DND-41 (cell line): ENCODE measurements at regions not wholly inside any gene's neighbourhood (a gene's known extent, or its start where the extent isn't known, plus 50 kb on each side); places are given as distances from the start of the nearest gene placed in this dataset.

ENCODE experiments used
- ATAC-seq: fragments of 200-7000 bp; cut with Tn5 transposase; 3 replicates; pipeline ENCODE4 v1.9.1; 2021; ENCODE audit warnings: low read depth; ENCODE audit not compliant: insufficient read depth
- DNase-seq: peaks from one replicate; pipeline ENCODE4 v3.0.0-alpha.2; 2020
- H2AFZ ChIP-seq: 2 replicates; pipeline ENCODE4 v1.6.0; 2012; ENCODE audit warnings: low read depth, low read length
- H3K27ac ChIP-seq: 2 replicates; pipeline ENCODE4 v1.5.1; 2012; ENCODE audit warnings: low read length, inconsistent platforms
- H3K27me3 ChIP-seq: fragments of 200-600 bp; sonication (generic); 2 replicates; pipeline ENCODE4 v1.6.0; 2012; ENCODE audit warnings: low read length, mild to moderate bottlenecking, inconsistent platforms; ENCODE audit not compliant: insufficient read depth, poor library complexity
- H3K36me3 ChIP-seq: 2 replicates; pipeline ENCODE4 v1.5.1; 2012; ENCODE audit warnings: low read length, inconsistent platforms; ENCODE audit not compliant: insufficient read depth
- H3K4me1 ChIP-seq: 2 replicates; pipeline ENCODE4 v1.5.1; 2012; ENCODE audit warnings: mild to moderate bottlenecking, low read length; ENCODE audit not compliant: insufficient read depth
- H3K4me2 ChIP-seq: 2 replicates; pipeline ENCODE4 v1.6.0; 2012; ENCODE audit warnings: mild to moderate bottlenecking, moderate library complexity, low read length, inconsistent platforms; ENCODE audit not compliant: insufficient read depth
- H3K4me3 ChIP-seq, 2 experiments: fragments of 200-600 bp in 1 of 2; shearing (Covaris generic) in 1 of 2; 2 replicates each; pipeline ENCODE4 v1.5.1; 2012 to 2016; ENCODE audit warnings: inconsistent platforms in 2 of 2, low read length in 2 of 2, mild to moderate bottlenecking in 2 of 2, low read depth in 1 of 2, moderate library complexity in 1 of 2
- H3K79me2 ChIP-seq: 2 replicates; pipeline ENCODE4 v1.6.0; 2012; ENCODE audit warnings: low read length, inconsistent platforms; ENCODE audit not compliant: insufficient read depth
- H3K9ac ChIP-seq: 2 replicates; pipeline ENCODE4 v1.6.0; 2012; ENCODE audit warnings: low read depth, mild to moderate bottlenecking, inconsistent platforms, low read length, moderate library complexity
- H3K9me3 ChIP-seq: 2 replicates; pipeline ENCODE4 v1.5.1; 2012; ENCODE audit warnings: low read length, moderate library complexity, mild to moderate bottlenecking, inconsistent platforms; ENCODE audit not compliant: insufficient read depth, severe bottlenecking
- H4K20me1 ChIP-seq: 2 replicates; pipeline ENCODE4 v1.6.0; 2012; ENCODE audit warnings: low read length; ENCODE audit not compliant: insufficient read depth
- EZH2 ChIP-seq: IDR thresholded peaks from 3 replicates; pipeline ENCODE4 v1.6.1; 2012; ENCODE audit warnings: borderline replicate concordance, low read depth, mild to moderate bottlenecking, moderate library complexity, low read length, inconsistent platforms; ENCODE audit not compliant: severe bottlenecking
- TF ChIP-seq, protein P1 (sequence below): IDR thresholded peaks from 2 replicates; pipeline ENCODE4 v1.5.1; 2012; ENCODE audit warnings: borderline replicate concordance, low read length, moderate library complexity, mild to moderate bottlenecking; ENCODE audit not compliant: poor library complexity, severe bottlenecking; ENCODE audit errors: extremely low read depth

DNA sequence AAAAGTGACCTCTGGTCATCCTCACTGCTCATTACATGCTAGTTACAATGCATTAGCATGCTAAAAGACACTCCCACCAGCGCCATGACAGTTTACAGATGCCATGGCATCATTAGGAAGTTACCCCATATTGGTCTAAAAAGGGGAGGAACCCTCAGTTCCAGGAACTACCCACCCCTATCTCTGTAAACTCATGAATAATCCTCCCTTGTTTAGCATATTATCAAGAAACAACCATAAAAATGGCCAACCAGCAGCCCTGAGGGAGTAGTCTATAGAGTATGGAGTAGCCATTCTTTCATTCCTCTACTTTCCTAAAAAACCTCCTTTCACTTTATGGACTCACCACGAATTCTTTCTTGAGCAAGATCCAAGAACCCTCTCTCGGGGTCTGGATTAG is 89.4 kb downstream of the ATPSCKMT start:
- Histone ChIP-seq H3K9me3 (no peaks in the 10 kb centered on the region), H2AFZ (no peak overlapping the region), H4K20me1 (no peaks in the 10 kb centered on the region), H3K36me3 (no peaks in the 10 kb centered on the region), H3K27ac (no peak overlapping the region), H3K79me2 (no peaks in the 10 kb centered on the region), H3K4me1 (no peaks in the 10 kb centered on the region), H3K4me3 (no peak overlapping the region), H3K9ac (no peak overlapping the region), H3K27me3 (peaks cover 3% of the 10 kb centered on the region), H3K4me2 (no peak overlapping the region)
- TF ChIP-seq EZH2, result no peak
- TF ChIP-seq, protein P1, sequence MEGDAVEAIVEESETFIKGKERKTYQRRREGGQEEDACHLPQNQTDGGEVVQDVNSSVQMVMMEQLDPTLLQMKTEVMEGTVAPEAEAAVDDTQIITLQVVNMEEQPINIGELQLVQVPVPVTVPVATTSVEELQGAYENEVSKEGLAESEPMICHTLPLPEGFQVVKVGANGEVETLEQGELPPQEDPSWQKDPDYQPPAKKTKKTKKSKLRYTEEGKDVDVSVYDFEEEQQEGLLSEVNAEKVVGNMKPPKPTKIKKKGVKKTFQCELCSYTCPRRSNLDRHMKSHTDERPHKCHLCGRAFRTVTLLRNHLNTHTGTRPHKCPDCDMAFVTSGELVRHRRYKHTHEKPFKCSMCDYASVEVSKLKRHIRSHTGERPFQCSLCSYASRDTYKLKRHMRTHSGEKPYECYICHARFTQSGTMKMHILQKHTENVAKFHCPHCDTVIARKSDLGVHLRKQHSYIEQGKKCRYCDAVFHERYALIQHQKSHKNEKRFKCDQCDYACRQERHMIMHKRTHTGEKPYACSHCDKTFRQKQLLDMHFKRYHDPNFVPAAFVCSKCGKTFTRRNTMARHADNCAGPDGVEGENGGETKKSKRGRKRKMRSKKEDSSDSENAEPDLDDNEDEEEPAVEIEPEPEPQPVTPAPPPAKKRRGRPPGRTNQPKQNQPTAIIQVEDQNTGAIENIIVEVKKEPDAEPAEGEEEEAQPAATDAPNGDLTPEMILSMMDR, result no peak
- ATAC-seq (no peak), DNase-seq (no peak)

DNA sequence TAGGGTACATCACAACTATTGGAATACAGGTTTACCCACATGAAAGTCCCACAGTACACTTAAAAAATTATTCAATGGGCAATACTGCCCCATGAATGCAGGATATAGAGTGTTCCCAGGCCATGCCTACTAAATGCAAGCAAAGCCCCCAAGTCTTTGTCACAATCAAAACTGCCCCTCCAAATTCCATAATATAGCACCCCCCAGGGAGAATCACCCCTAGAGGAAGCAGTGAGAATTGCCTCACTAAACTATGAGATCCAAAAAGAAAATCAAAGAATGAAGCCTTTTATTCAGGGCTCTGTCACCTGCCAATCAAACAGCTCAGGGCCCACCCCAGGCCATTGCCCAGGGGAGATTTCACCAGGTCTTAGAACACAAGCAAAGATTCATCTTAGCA is 90.8 kb downstream of the ATPSCKMT start:
- H3K27ac ChIP-seq, result no peak overlapping the region
- ATAC-seq (no peak), DNase-seq (no peak)
- no peaks in the 10 kb centered on the region for H4K20me1 ChIP-seq
- H2AFZ ChIP-seq, result no peak overlapping the region
- TF ChIP-seq EZH2, result no peak
- TF ChIP-seq, protein P1, result no peak
- no peaks in the 10 kb centered on the region for H3K9me3 ChIP-seq
- no peak overlapping the region for H3K4me2 ChIP-seq
- H3K79me2 ChIP-seq, result no peaks in the 10 kb centered on the region
- H3K36me3 ChIP-seq, result no peaks in the 10 kb centered on the region
- no peak overlapping the region for H3K4me3 ChIP-seq
- H3K9ac ChIP-seq, result no peak overlapping the region
- H3K27me3 ChIP-seq, result peaks cover 6% of the 10 kb centered on the region
- no peaks in the 10 kb centered on the region for H3K4me1 ChIP-seq

DNA sequence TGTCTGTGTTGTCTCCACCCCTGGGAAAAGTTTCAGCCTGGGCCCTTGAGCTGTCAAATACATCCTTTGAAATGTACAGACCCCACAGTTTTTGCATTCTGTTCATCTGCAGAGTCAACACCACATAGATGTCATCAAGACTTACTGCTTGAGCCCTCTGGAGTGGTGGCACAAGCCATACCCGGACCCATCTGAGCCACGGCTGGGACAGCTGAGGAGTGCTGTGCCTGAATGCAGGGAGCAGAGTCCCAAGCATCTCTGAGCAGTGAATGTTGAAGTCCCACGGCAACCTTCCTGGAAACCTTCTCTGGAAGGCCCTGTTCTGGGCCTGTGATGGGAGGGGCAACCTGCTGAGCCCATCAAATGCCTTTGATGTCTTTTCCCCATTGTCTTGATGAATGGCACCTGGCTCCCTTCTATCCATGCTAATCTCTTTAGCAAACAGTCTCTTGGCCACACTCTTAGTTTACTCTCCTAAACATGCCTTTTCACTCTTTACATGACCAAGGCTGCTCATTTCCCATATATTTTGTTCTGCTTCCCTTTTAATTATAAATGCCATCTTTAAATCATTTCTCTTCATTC is 92.5 kb downstream of the ATPSCKMT start:
- DNase-seq, result no peak
- H3K27ac ChIP-seq, result no peak overlapping the region
- no peak overlapping the region for H3K4me3 ChIP-seq
- no peaks in the 10 kb centered on the region for H3K36me3 ChIP-seq
- no peaks in the 10 kb centered on the region for H3K9me3 ChIP-seq
- no peak overlapping the region for H2AFZ ChIP-seq
- ATAC-seq, result no peak
- H3K4me2 ChIP-seq, result no peak overlapping the region
- no peak for TF ChIP-seq EZH2
- TF ChIP-seq, protein P1, result no peak
- no peaks in the 10 kb centered on the region for H3K4me1 ChIP-seq
- H3K9ac ChIP-seq, result no peak overlapping the region
- H3K79me2 ChIP-seq, result no peaks in the 10 kb centered on the region
- H3K27me3 ChIP-seq, result peaks cover 7% of the 10 kb centered on the region
- no peaks in the 10 kb centered on the region for H4K20me1 ChIP-seq
